Kidney (tissue), 13 donors: ENCODE measurements at regions not wholly inside any gene's neighbourhood (a gene's known extent, or its start where the extent isn't known, plus 50 kb on each side); places are given as distances from the start of the nearest gene placed in this dataset.

Source experiments
- DNase-seq, 5 donors: peaks; one replicate each; pipeline ENCODE4 v3.0.0-alpha.2; 2013 to 2020
- FAIRE-seq: peaks from 2 replicates; lab custom pipeline; 2012; peaks lifted over from hg19 to GRCh38; lab: Jason Lieb, UNC
- H3K27ac ChIP-seq, 2 donors: one replicate each; pipeline ENCODE4 v1.7.0; 2013; ENCODE audit warnings: low read depth in 2 of 2, low read length in 2 of 2, inconsistent platforms in 1 of 2
- H3K27me3 ChIP-seq: one replicate; pipeline ENCODE4 v1.7.1; 2013; ENCODE audit warnings: low read length, inconsistent platforms; ENCODE audit not compliant: control insufficient read depth, insufficient read depth
- H3K36me3 ChIP-seq, 3 donors: one replicate each; pipeline versions ENCODE4 v1.7.0 to v1.7.1; 2013; ENCODE audit warnings: low read length in 3 of 3, control low read depth in 1 of 3, inconsistent platforms in 1 of 3; ENCODE audit not compliant: insufficient read depth in 3 of 3, control insufficient read depth in 2 of 3
- H3K4me1 ChIP-seq, 3 donors: one replicate each; pipeline versions ENCODE4 v1.7.0 to v1.7.1; 2013; ENCODE audit warnings: low read length in 3 of 3, inconsistent platforms in 1 of 3, low read depth in 1 of 3; ENCODE audit not compliant: control insufficient read depth in 2 of 3, insufficient read depth in 2 of 3
- H3K4me3 ChIP-seq, 3 donors: one replicate each; pipeline versions ENCODE4 v1.7.0 to v1.8.1; 2013; ENCODE audit warnings: low read length in 3 of 3, control low read depth in 1 of 3, inconsistent platforms in 1 of 3
- H3K9ac ChIP-seq, 3 donors: one replicate each; pipeline versions ENCODE4 v1.7.0 to v1.7.1; 2013; ENCODE audit warnings: low read length in 3 of 3, control low read depth in 1 of 3, inconsistent platforms in 1 of 3
- H3K9me3 ChIP-seq, 3 donors: one replicate each; pipeline versions ENCODE4 v1.7.0 to v1.7.1; 2013; ENCODE audit warnings: low read length in 3 of 3, control low read depth in 1 of 3, inconsistent platforms in 1 of 3; ENCODE audit not compliant: control insufficient read depth in 2 of 3, insufficient read depth in 1 of 3
- CTCF ChIP-seq: IDR thresholded peaks from 3 replicates; pipeline ENCODE4 v1.5.1; 2012; ENCODE audit warnings: mild to moderate bottlenecking, moderate library complexity, borderline replicate concordance; ENCODE audit not compliant: insufficient read depth; ENCODE audit errors: extremely low read depth
- intact Hi-C: fragments of 100-400 bp; cut with DNase I; formaldehyde crosslinking; loops from one replicate; pipeline ENCODE4 v1.11.1; 2022
- donor health status: control.
- donor health status: control.
- donor health status: control.
- donor health status: control.
- donor health status: control.
- donor health status: DM: yes; HTN: yes; CAD: no.
- donor health status: Normal renal cell carcinoma (clear cell type).

GRCh38 chr5:153257381-153257780 is 233.1 kb upstream of the GRIA1 start:
- H3K27ac ChIP-seq = no peak overlapping the region
- peaks cover 0 to 3% (median 0%) of the 10 kb centered on the region in 3 donors for H3K9me3 ChIP-seq
- H3K9ac ChIP-seq = no peak overlapping the region
- H3K4me1 ChIP-seq = no peaks in the 10 kb centered on the region
- DNase-seq (no peak), FAIRE-seq (no peak)
- H3K36me3 ChIP-seq = no peaks in the 10 kb centered on the region
- H3K27me3 ChIP-seq = no peaks in the 10 kb centered on the region
- intact Hi-C loops = no loop called here
- no peak for TF ChIP-seq CTCF
- H3K4me3 ChIP-seq = no peak overlapping the region

- peaks cover 0 to 3% (median 0%) of the 10 kb centered on the region in 3 donors for H3K9me3 ChIP-seq
- no peak overlapping the region for H3K9ac ChIP-seq
- H3K4me3 ChIP-seq = no peak overlapping the region
- no peaks in the 10 kb centered on the region for H3K4me1 ChIP-seq
- no peak for TF ChIP-seq CTCF
- no peaks in the 10 kb centered on the region for H3K36me3 ChIP-seq
- intact Hi-C loops = no loop called here
- DNase-seq = no peak
- FAIRE-seq = no peak
- no peak overlapping the region for H3K27ac ChIP-seq
- no peaks in the 10 kb centered on the region for H3K27me3 ChIP-seq
These were observed 232.0 kb upstream of the GRIA1 start for GRCh38 chr5:153258469-153258868.

GRCh38 chr5:153267506-153267905 is 223.0 kb upstream of the GRIA1 start:
- DNase-seq (no peak), FAIRE-seq (no peak)
- Histone ChIP-seq H3K27ac (no peak overlapping the region), H3K4me1 (no peaks in the 10 kb centered on the region), H3K27me3 (no peaks in the 10 kb centered on the region), H3K9me3 (no peaks in the 10 kb centered on the region), H3K36me3 (no peaks in the 10 kb centered on the region), H3K9ac (no peak overlapping the region), H3K4me3 (no peak overlapping the region)
- intact Hi-C loops = no loop called here
- no peak for TF ChIP-seq CTCF

- H3K4me1 ChIP-seq = no peaks in the 10 kb centered on the region
- no peaks in the 10 kb centered on the region for H3K27me3 ChIP-seq
- H3K4me3 ChIP-seq = no peak overlapping the region
- H3K36me3 ChIP-seq = no peaks in the 10 kb centered on the region
- no peak overlapping the region for H3K9ac ChIP-seq
- no peak for TF ChIP-seq CTCF
- FAIRE-seq = no peak
- no peak for DNase-seq
- intact Hi-C loops = no loop called here
- H3K27ac ChIP-seq = no peak overlapping the region
- no peaks in the 10 kb centered on the region for H3K9me3 ChIP-seq
These were observed 214.8 kb upstream of the GRIA1 start for GRCh38 chr5:153275695-153276094.
